ENCODE measurements at regions not wholly inside any gene's neighbourhood (a gene's known extent, or its start where the extent isn't known, plus 50 kb on each side); places are given as distances from the start of the nearest gene placed in this dataset.

GRCh38 chr12:24306001-24306400, 356.5 kb upstream of the SOX5 start:
- in situ Hi-C loops (cut with HindIII; ENCODE audit: low sequenced_read_pairs), result no loop called here

GRCh38 chr12:24304285-24304684, 354.8 kb upstream of the SOX5 start:
- in situ Hi-C loops (cut with HindIII; ENCODE audit: low sequenced_read_pairs), result no loop called here

GRCh38 chr12:24302708-24303107, 353.2 kb upstream of the SOX5 start:
- in situ Hi-C loops (cut with HindIII; ENCODE audit: low sequenced_read_pairs), result no loop called here

- in situ Hi-C loops (cut with HindIII; ENCODE audit: low sequenced_read_pairs), result no loop called here
These were observed 348.0 kb upstream of the SOX5 start for GRCh38 chr12:24297516-24297915.

GRCh38 chr12:24293549-24293948, 344.1 kb upstream of the SOX5 start:
- in situ Hi-C loops (cut with HindIII; ENCODE audit: low sequenced_read_pairs), result no loop called here

GRCh38 chr12:24287963-24288362, 338.5 kb upstream of the SOX5 start:
- in situ Hi-C loops (cut with HindIII; ENCODE audit: low sequenced_read_pairs), result no loop called here

GRCh38 chr12:24285448-24285847, 336.0 kb upstream of the SOX5 start:
- in situ Hi-C loops (cut with HindIII; ENCODE audit: low sequenced_read_pairs), result no loop called here

GRCh38 chr12:24281341-24281740, 331.9 kb upstream of the SOX5 start:
- in situ Hi-C loops (cut with HindIII; ENCODE audit: low sequenced_read_pairs), result no loop called here

- in situ Hi-C loops (cut with HindIII; ENCODE audit: low sequenced_read_pairs), result no loop called here
These were observed 330.8 kb upstream of the SOX5 start for GRCh38 chr12:24280056-24280842.

- in situ Hi-C loops (cut with HindIII; ENCODE audit: low sequenced_read_pairs), result no loop called here
These were observed 329.4 kb upstream of the SOX5 start for GRCh38 chr12:24278832-24279231.

GRCh38 chr12:24270965-24271364, 321.5 kb upstream of the SOX5 start:
- in situ Hi-C loops (cut with HindIII; ENCODE audit: low sequenced_read_pairs), result no loop called here

GRCh38 chr12:24270464-24270863, 321.0 kb upstream of the SOX5 start:
- in situ Hi-C loops (cut with HindIII; ENCODE audit: low sequenced_read_pairs), result no loop called here

- in situ Hi-C loops (cut with HindIII; ENCODE audit: low sequenced_read_pairs), result no loop called here
These were observed 319.3 kb upstream of the SOX5 start for GRCh38 chr12:24268663-24269186.

GRCh38 chr12:24266982-24267381, 317.5 kb upstream of the SOX5 start:
- in situ Hi-C loops (cut with HindIII; ENCODE audit: low sequenced_read_pairs), result no loop called here

- in situ Hi-C loops (cut with HindIII; ENCODE audit: low sequenced_read_pairs), result no loop called here
These were observed 307.2 kb upstream of the SOX5 start for GRCh38 chr12:24256684-24257083.

GRCh38 chr12:24255920-24256665, 306.6 kb upstream of the SOX5 start:
- in situ Hi-C loops (cut with HindIII; ENCODE audit: low sequenced_read_pairs), result no loop called here

- in situ Hi-C loops (cut with HindIII; ENCODE audit: low sequenced_read_pairs), result no loop called here
These were observed 303.1 kb upstream of the SOX5 start for GRCh38 chr12:24252602-24253001.

- in situ Hi-C loops (cut with HindIII; ENCODE audit: low sequenced_read_pairs), result no loop called here
These were observed 297.5 kb upstream of the SOX5 start for GRCh38 chr12:24246934-24247333.

- in situ Hi-C loops (cut with HindIII; ENCODE audit: low sequenced_read_pairs), result no loop called here
These were observed 296.9 kb upstream of the SOX5 start for GRCh38 chr12:24246376-24246775.

- in situ Hi-C loops (cut with HindIII; ENCODE audit: low sequenced_read_pairs), result no loop called here
These were observed 295.3 kb upstream of the SOX5 start for GRCh38 chr12:24244801-24245200.

- in situ Hi-C loops (cut with HindIII; ENCODE audit: low sequenced_read_pairs), result no loop called here
These were observed 294.8 kb upstream of the SOX5 start for GRCh38 chr12:24244231-24244630.

- in situ Hi-C loops (cut with HindIII; ENCODE audit: low sequenced_read_pairs), result no loop called here
These were observed 291.2 kb upstream of the SOX5 start for GRCh38 chr12:24240707-24241106.

Data from endothelial cell of hepatic sinusoid (primary cell).